ENCODE measurements at regions not wholly inside any gene's neighbourhood (a gene's known extent, or its start where the extent isn't known, plus 50 kb on each side); places are given as distances from the start of the nearest gene placed in this dataset.

DNA sequence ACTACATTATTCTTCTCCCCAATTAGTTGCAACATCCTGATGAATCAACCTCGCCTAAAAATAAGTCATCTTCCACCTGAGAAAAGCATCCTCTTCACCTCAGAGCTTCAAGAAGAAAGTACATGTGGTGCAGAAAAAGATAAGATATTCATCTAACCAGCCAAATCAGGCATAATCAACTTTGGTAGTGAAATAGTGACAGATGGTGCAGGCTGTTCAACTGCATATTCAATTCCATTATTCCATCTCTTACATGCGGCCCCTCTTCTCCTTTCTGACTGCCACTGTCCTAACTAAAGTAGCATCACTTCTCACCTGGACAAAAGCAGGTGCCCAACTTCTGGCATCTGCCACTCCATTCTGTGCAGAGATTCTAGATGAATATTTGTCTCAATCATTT, 148.4 kb upstream of the STEAP1 start:
- TF ChIP-seq, protein P1, sequence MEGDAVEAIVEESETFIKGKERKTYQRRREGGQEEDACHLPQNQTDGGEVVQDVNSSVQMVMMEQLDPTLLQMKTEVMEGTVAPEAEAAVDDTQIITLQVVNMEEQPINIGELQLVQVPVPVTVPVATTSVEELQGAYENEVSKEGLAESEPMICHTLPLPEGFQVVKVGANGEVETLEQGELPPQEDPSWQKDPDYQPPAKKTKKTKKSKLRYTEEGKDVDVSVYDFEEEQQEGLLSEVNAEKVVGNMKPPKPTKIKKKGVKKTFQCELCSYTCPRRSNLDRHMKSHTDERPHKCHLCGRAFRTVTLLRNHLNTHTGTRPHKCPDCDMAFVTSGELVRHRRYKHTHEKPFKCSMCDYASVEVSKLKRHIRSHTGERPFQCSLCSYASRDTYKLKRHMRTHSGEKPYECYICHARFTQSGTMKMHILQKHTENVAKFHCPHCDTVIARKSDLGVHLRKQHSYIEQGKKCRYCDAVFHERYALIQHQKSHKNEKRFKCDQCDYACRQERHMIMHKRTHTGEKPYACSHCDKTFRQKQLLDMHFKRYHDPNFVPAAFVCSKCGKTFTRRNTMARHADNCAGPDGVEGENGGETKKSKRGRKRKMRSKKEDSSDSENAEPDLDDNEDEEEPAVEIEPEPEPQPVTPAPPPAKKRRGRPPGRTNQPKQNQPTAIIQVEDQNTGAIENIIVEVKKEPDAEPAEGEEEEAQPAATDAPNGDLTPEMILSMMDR (IDR thresholded peaks at IDR 0.05), result no peak
- TF ChIP-seq EP300 (IDR thresholded peaks at IDR 0.05), result no peak
